ENCODE measurements at regions not wholly inside any gene's neighbourhood (a gene's known extent, or its start where the extent isn't known, plus 50 kb on each side); places are given as distances from the start of the nearest gene placed in this dataset.

- TF ChIP-seq POLR2A (IDR thresholded peaks at IDR 0.05; ENCODE audit: low read depth, low read length) = no peak
- no peak for TF ChIP-seq POU2F2 (IDR thresholded peaks at IDR 0.05; ENCODE audit: low read depth, low read length)
- no peak for TF ChIP-seq TAF1 (IDR thresholded peaks at IDR 0.05; ENCODE audit: low read depth, low read length)
- TF ChIP-seq POLR2AphosphoS5 (IDR thresholded peaks at IDR 0.05; ENCODE audit: low read depth, low read length) = no peak
- no peak for TF ChIP-seq SPI1 (IDR thresholded peaks at IDR 0.05; ENCODE audit: low read depth, low read length)
- TF ChIP-seq PAX5 (IDR thresholded peaks at IDR 0.05; ENCODE audit: insufficient read depth, low read length, severe bottlenecking) = no peak
Measured at GRCh38 chr12:16828891-16829290, 222.9 kb upstream of the LMO3 start.
